ENCODE measurements at regions not wholly inside any gene's neighbourhood (a gene's known extent, or its start where the extent isn't known, plus 50 kb on each side); places are given as distances from the start of the nearest gene placed in this dataset.
"Not testable (repeated sequence)": the region's sequence is repeated elsewhere in the genome, so short reads cannot be mapped to it uniquely, and the experiment has no call there.

DNA sequence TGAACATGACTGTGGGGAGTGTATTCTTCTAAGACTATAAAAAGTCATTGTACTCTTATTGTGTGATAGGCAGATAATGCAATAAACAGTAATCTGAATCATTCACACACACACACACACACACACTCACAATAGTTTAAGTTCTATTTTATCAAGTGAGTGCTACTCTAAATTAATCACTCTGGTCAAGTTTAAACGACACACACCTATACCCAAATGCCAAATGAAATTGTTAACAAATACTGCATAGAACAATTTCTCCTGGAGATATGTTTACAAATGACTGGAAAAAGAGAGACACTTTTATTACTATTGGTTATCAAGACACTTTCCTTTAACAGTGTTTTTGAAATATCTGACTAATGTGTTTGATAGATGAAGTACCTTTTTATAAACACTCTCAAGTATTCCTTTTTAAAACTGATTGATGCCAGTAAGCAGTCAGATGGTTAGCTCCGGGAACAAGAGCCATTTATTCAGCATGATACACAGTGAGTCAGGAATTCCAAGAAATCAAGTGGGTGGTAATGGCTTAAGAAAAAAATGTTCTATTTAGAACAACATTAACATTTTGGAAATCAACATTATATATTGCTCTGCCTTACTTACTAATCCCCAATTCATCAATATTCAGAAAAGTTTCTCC is 521.6 kb upstream of the ST8SIA4 start:
- no peak for DNase-seq (ENCODE audit: extremely low read depth, low read depth)

- DNase-seq (ENCODE audit: extremely low read depth, low read depth): no peak
Observed at GRCh38 chr5:101418713-101419118, 515.6 kb upstream of the ST8SIA4 start.

- DNase-seq (ENCODE audit: extremely low read depth, low read depth): no peak
Observed at GRCh38 chr5:101404531-101404930, 501.4 kb upstream of the ST8SIA4 start.

- DNase-seq (ENCODE audit: extremely low read depth, low read depth): no peak
Observed at GRCh38 chr5:101393795-101394450, 490.8 kb upstream of the ST8SIA4 start.

DNA sequence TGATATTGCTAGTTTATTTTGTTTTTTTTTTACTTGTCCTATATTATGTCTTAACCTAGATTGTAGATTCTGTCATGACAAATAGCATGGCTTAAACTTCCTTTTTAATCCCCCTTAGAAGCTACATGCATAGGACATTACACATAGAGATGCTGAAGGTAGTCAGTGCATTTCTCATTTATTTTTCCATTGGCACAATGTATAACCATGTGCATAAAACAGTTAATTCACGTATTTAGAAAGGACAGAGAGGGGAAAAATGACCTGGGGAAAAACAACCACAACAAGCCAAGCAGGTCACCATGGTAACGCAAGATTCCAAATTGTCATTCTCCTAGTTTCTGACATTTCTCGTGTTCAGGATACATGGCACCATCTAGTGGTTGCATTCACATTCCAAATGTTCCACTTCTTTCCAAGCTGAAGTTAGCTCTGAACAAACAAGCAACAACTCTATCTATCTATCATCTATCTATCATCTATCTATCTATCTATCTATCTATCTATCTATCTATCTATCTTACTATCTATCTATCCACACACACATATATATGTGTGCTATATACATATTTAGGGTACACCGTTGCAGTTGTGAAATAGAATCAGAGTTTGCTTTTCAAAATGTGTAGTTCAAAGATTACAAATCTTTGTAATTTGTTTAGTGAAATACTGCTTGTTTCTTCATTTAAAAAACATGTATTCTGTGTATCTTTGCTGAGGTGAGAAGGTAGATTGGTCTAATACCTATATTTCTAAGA is 487.2 kb upstream of the ST8SIA4 start:
- peak; percentile 40 for DNase-seq (ENCODE audit: extremely low read depth, low read depth)

- DNase-seq (ENCODE audit: extremely low read depth, low read depth): no peak
Observed at GRCh38 chr5:101385276-101385675, 482.2 kb upstream of the ST8SIA4 start.

DNA sequence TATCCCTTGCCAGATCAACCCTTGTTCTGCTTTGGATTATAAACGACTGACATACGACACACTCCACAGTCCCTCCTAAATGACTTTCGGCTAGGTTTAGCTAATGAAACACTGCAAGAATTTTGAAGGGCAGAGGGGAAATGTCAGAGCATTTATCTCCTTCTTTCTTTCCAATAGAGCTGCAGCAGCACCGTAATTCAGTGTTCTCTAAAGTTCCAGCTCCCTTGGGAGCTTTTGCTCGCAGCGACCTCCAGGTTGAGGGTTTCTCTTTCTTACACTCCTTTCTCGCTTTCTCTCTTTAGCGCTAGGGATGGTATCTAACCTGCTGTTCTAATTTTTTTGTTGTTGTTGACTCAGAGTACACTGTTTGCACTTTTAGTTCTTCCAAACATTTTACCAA is 467.1 kb upstream of the ST8SIA4 start:
- no peak for DNase-seq (ENCODE audit: extremely low read depth, low read depth)

DNA sequence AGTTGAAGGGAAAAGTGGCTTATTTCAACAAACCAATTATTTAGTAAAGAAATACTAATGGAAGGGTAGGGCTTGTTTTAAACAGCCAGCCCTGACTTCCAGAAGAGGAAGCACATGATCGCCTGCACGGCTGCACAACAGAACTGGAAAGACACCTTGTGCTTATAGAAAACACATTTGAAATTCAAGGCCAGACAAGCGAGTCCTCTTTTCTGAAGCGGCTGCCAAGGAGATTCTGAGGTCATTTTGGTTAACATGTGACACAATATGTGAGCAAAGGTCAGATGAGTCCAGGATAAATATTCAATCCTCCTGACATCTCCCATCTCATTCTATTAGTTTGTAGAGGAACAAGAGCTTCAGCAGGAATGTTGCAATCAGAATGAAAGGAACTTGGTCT is 461.4 kb upstream of the ST8SIA4 start:
- no peak for DNase-seq (ENCODE audit: extremely low read depth, low read depth)

DNA sequence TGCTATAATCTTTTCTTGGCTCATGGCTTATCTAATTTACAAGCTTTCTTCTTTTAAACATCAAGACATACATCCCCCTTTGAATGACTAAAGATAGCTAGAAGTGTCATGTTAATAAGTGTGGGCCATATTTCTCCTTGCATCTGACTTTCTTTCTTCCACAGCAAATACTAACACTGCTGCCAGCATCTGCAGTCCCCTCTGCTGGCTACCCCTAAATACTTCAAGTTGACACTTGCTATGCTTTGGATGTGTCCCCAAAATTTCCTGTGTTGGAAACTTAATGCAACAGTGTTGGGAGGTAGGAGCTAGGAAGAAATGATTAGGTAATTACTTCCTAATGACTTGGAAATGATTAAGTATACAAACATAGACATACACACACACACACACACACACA is 459.0 kb upstream of the ST8SIA4 start:
- no peak for DNase-seq (ENCODE audit: extremely low read depth, low read depth)

DNA sequence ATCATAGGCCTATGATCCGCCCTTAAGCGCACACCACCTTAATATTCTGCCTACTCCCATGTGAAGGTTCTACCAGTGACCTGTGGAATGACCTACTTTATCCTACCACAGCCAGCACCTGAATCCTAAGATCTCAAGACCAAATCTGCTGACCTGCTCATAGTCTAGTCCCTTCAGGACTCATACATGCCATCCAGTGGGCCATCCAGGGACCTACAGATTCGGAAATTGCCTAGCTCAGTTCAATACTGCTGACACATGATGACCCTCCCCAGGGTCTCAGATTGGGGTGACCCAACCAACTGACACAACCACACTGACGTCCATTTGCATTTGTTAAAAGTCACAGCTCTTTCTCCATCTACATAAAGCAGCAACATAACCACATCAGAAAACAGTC is 443.8 kb upstream of the ST8SIA4 start:
- DNase-seq (ENCODE audit: extremely low read depth, low read depth): no peak

- no peak for DNase-seq (ENCODE audit: extremely low read depth, low read depth)
Observed at GRCh38 chr5:101346447-101346846, 443.4 kb upstream of the ST8SIA4 start.

DNA sequence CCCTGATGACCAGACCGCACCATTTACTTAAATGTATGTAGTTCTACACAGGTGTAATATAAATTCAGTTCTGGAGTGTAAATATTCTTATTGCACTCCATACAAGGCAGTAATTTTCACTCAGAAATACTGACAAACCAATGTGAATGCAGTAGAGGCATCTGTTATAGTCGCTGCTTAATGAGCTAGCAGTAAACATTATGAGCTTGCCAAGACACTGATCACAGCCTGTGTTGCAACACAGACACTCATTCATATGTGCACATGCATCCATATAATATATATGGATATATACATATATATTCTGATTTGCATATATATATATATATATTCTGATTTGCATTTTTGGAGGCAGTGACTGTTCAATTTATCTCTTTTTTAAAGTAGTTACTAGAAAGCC is 435.1 kb upstream of the ST8SIA4 start:
- no peak for DNase-seq (ENCODE audit: extremely low read depth, low read depth)

GRCh38 chr5:101327816-101328215 is 424.7 kb upstream of the ST8SIA4 start:
- DNase-seq (ENCODE audit: extremely low read depth, low read depth): no peak

DNA sequence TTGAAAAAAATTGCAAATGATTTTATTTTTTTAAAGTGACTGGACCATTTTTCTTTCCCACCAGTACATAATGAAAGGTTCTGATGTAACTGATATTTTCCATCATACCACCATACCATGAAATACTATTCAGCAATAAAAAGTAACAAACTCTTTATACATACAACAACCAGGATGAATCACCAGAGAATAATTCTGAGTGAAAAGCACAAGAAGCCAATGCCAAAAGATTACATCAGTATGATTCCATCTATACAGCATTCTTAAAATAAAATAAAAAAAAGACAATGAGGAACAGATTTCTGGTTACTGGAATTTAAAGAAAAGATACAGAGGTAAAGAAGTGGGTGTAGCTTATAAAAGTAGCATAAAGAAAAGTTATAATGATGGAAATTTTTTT is 423.7 kb upstream of the ST8SIA4 start:
- DNase-seq (ENCODE audit: extremely low read depth, low read depth): no peak

GRCh38 chr5:101316401-101316800 is 413.3 kb upstream of the ST8SIA4 start:
- DNase-seq (ENCODE audit: extremely low read depth, low read depth): not testable (repeated sequence)

DNA sequence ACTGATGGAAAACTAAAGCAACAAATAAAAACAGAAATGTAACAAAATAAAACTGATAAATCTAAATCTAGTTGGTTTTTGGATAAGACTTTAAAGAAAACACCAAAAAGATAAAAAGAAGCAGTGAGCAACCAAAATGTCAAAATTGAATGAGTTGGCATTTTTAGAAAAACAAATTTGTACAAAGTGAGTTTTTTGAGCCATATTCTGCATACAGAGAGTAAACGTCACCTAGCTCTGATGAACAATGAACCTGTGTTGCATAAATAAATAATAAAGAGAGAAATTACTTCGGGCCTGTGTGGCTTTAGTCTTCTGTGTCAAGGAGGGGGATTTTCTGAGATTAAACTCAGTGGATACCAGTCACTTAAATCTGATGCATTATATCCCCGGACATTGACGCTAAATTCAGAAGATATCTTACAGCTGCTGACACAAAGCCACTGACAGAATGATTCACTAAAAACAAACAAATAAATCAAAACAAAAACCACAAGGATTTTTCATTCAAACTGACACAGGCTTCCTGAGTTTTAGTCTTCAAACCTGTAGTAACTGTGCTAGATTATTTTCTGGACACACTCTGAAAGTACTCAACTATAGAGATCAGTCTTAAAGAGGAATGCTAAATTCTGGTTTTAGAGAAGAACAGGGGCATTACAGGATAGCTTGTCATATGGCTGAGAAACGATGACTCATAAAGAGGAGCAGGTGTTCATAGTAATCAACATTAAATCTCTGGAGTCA is 403.5 kb upstream of the ST8SIA4 start:
- peak; percentile 12 for DNase-seq (ENCODE audit: extremely low read depth, low read depth)

- DNase-seq (ENCODE audit: extremely low read depth, low read depth): no peak
Observed at GRCh38 chr5:101296477-101296876, 393.4 kb upstream of the ST8SIA4 start.

DNA sequence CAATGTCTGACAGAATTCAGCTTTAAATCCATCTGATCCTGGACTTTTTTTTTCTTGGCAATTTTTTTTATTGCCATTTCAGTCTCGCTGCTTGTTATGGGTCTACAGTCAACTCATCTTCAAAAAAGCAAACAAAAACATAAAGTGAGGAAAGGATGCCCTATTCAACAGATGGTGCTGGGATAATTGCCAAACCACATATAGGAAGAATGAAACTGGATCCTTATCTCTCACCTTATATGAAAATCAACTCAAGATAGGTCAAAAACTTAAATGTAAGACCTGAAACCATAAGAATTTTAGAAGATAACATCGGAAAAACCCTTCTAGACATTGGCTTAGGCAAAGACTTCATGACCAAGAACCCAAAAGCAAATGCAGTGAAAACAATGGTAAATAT is 389.1 kb upstream of the ST8SIA4 start:
- DNase-seq (ENCODE audit: extremely low read depth, low read depth): no peak

DNA sequence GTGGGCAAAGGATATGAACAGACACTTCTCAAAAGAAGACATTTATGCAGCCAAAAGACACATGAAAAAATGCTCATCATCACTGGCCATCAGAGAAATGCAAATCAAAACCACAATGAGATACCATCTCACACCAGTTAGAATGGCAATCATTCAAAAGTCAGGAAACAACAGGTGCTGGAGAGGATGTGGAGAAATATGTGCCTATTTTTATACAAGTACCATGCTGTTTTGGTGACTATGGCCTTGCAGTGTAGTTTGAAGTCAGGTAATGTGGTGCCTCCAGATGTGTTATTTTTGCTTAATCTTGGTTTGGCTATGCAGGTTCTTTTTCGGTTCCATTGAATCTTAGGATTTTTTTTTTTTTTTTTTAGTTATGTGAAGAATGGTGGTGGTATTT is 387.7 kb upstream of the ST8SIA4 start:
- not testable (repeated sequence) for DNase-seq (ENCODE audit: extremely low read depth, low read depth)

GRCh38 chr5:101288633-101289032 is 385.6 kb upstream of the ST8SIA4 start:
- no peak for DNase-seq (ENCODE audit: extremely low read depth, low read depth)

DNA sequence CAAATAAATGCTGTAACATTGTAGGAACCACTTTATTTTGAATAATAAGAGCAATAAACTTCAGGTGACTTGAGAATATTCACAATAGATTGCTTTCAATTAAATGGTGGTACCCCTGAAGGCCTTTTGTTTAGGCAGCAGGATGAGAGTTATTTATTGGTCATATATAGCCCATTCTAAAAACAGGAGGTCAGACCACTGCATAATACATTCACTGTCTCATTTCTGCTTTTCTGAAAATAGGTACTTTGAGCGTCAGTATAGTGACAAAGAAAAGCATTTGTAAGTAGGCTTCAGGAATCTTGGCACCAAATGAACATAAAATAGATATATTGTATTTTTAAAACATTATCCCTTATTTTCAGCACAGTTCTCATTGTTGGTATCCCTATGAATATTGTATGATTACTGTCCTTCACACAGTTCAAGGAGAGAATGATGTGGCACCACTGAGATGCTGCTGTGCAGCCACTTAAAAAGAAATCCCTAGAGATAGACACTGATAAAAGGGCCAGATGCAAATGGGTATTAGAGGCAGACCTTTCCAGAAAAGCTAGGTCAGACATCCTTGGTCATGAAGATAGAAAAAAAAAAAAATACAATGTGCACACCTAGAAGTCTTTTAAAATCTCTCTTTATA is 381.8 kb upstream of the ST8SIA4 start:
- no peak for DNase-seq (ENCODE audit: extremely low read depth, low read depth)
